HepG2 (cell line): ENCODE measurements at regions not wholly inside any gene's neighbourhood (a gene's known extent, or its start where the extent isn't known, plus 50 kb on each side); places are given as distances from the start of the nearest gene placed in this dataset.

ENCODE experiments used
- ATAC-seq: fragments of 200-7000 bp; cut with Tn5 transposase; 3 replicates; pipeline ENCODE4 v1.9.1; 2020; ENCODE audit warnings: mild to moderate bottlenecking, moderate library complexity
- BruUV-seq: library from RNA; stranded (reverse); fragments of 400-500 nt; replicated peaks from 2 replicates; lab custom pipeline; 2021; lab: Mats Ljungman, UMichigan
- CTCF ChIA-PET: fragments of 300-600 bp; formaldehyde crosslinking; extraction: SDS; loops from one replicate; lab custom pipeline; 2021; ENCODE audit warnings: low total read pairs, inconsistent platforms, low intra/inter-chr PET ratio; lab: Yijun Ruan, JAX
- POLR2A ChIA-PET: fragments of 350-600 bp; sonication (Branson Sonifier 250); formaldehyde crosslinking; loops from one replicate; lab custom pipeline; 2020; ENCODE audit warnings: antibody characterized with exemption, inconsistent platforms; lab: Yijun Ruan, JAX
- DNase-seq: peaks from one replicate; pipeline ENCODE4 v3.0.0-alpha.2; 2015; ENCODE audit warnings: low spot score
- FAIRE-seq: peaks from 3 replicates; lab custom pipeline; 2011; peaks lifted over from hg19 to GRCh38; lab: Jason Lieb, UNC
- H2AFZ ChIP-seq: one replicate; pipeline ENCODE4 v1.6.1; 2011; ENCODE audit warnings: low read length, inconsistent platforms
- H3K27ac ChIP-seq: fragments of 300-600 bp; 3 replicates; pipeline ENCODE4 v1.8.0; 2011; ENCODE audit warnings: mixed run types, mild to moderate bottlenecking, mixed read lengths, low read length, inconsistent platforms; ENCODE audit not compliant: insufficient read depth; ENCODE audit errors: extremely low read length
- H3K27me3 ChIP-seq, 2 experiments: fragments of 200-600 bp in 1 of 2; 2 replicates in 1 of 2; 3 replicates in 1 of 2; pipeline versions ENCODE4 v1.6.0 to v1.8.0; 2011; ENCODE audit warnings: low read length in 2 of 2, mild to moderate bottlenecking in 2 of 2, moderate library complexity in 2 of 2, inconsistent platforms in 1 of 2; ENCODE audit not compliant: insufficient read depth in 2 of 2, control insufficient read depth in 1 of 2
- H3K36me3 ChIP-seq, 2 experiments: fragments of 200-600 bp in 1 of 2; replicated peaks in 1 of 2; 2 replicates in 1 of 2; 3 replicates in 1 of 2; pipeline versions ENCODE4 v1.5.1 to v1.8.0; 2011; ENCODE audit warnings: low read length in 2 of 2, inconsistent platforms in 1 of 2; ENCODE audit not compliant: insufficient read depth in 2 of 2, control insufficient read depth in 1 of 2
- H3K4me1 ChIP-seq: 2 replicates; pipeline ENCODE4 v1.5.1; 2012; ENCODE audit warnings: low read length, inconsistent platforms; ENCODE audit not compliant: insufficient read depth
- H3K4me2 ChIP-seq: 2 replicates; pipeline ENCODE4 v1.6.0; 2011; ENCODE audit warnings: low read depth, low read length, inconsistent platforms
- H3K4me3 ChIP-seq, 3 experiments: fragments of 200-600 bp in 1 of 3; sonication (generic), shearing (Covaris generic) in 1 of 3; replicated peaks in 1 of 3; 2 replicates each; pipeline ENCODE4 v1.5.1; 2011 to 2016; ENCODE audit warnings: low read length in 3 of 3, inconsistent platforms in 2 of 3, low read depth in 2 of 3, mild to moderate bottlenecking in 2 of 3, control low read depth in 1 of 3, mixed read lengths in 1 of 3; ENCODE audit not compliant: insufficient read depth in 1 of 3
- H3K79me2 ChIP-seq: one replicate; pipeline ENCODE4 v1.6.1; 2011; ENCODE audit warnings: low read length, inconsistent platforms; ENCODE audit not compliant: insufficient read depth
- H3K9ac ChIP-seq: 2 replicates; pipeline ENCODE4 v1.6.0; 2011; ENCODE audit warnings: mild to moderate bottlenecking, low read depth, low read length, inconsistent platforms; ENCODE audit not compliant: insufficient read depth
- H3K9me3 ChIP-seq: 2 replicates; pipeline ENCODE4 v1.5.1; 2012; ENCODE audit warnings: mild to moderate bottlenecking, low read length
- H4K20me1 ChIP-seq: 2 replicates; pipeline ENCODE4 v1.6.0; 2011; ENCODE audit warnings: inconsistent platforms, mild to moderate bottlenecking, low read length, moderate library complexity; ENCODE audit not compliant: insufficient read depth
- ASH2L ChIP-seq: fragments of 300-600, 200-600 bp; sonication (generic); IDR thresholded peaks from 2 replicates; pipeline ENCODE4 v1.7.0; 2017; ENCODE audit warnings: low read depth, mild to moderate bottlenecking, moderate library complexity, mixed read lengths, low read length; ENCODE audit not compliant: insufficient read length
- ATF6 ChIP-seq: sonication (generic); formaldehyde crosslinking; conservative IDR thresholded peaks from 2 replicates; pipeline ENCODE4 v1.4.0; 2020; ENCODE audit warnings: missing genetic modification reagents
- EHMT2 ChIP-seq: fragments of 200-600 bp; sonication (generic); IDR thresholded peaks from 2 replicates; pipeline ENCODE4 v1.7.0; 2017; ENCODE audit warnings: antibody characterized with exemption, low read depth, low read length, borderline replicate concordance
- FOSL2 ChIP-seq: sonication (generic); formaldehyde crosslinking; IDR thresholded peaks from 2 replicates; pipeline ENCODE4 v1.4.0; 2020; ENCODE audit warnings: missing genetic modification reagents
- HDAC6 ChIP-seq: fragments of 200-600 bp; sonication (generic); IDR thresholded peaks from 2 replicates; pipeline ENCODE4 v1.7.0; 2017; ENCODE audit warnings: mild to moderate bottlenecking, antibody characterized with exemption, low read length, low read depth
- KLF15 ChIP-seq: sonication (generic); formaldehyde crosslinking; IDR thresholded peaks from 2 replicates; pipeline ENCODE4 v1.8.1; 2023; ENCODE audit warnings: borderline replicate concordance, mild to moderate bottlenecking, inconsistent platforms, missing genetic modification reagents, mixed read lengths
- MED1 ChIP-seq: sonication (generic); formaldehyde crosslinking; IDR thresholded peaks from 2 replicates; pipeline ENCODE4 v1.4.0; 2020; ENCODE audit warnings: missing genetic modification reagents
- NFATC3 ChIP-seq: sonication (generic); formaldehyde crosslinking; IDR thresholded peaks from 2 replicates; pipeline ENCODE4 v1.5.1; 2020; ENCODE audit warnings: mild to moderate bottlenecking, missing genetic modification reagents
- REL ChIP-seq: sonication (generic); formaldehyde crosslinking; conservative IDR thresholded peaks from 2 replicates; pipeline ENCODE4 v1.8.0; 2022; ENCODE audit warnings: mild to moderate bottlenecking, missing genetic modification reagents, moderate library complexity
- TFDP1 ChIP-seq: IDR thresholded peaks from 2 replicates; pipeline ENCODE4 v1.6.1; 2016; ENCODE audit warnings: missing compliant biosample characterization, missing genetic modification reagents, borderline replicate concordance
- ZC3H4 ChIP-seq: sonication (generic); formaldehyde crosslinking; IDR thresholded peaks from 2 replicates; pipeline ENCODE4 v1.4.0; 2020; ENCODE audit warnings: missing genetic modification reagents, borderline replicate concordance
- ZKSCAN5 ChIP-seq: sonication (generic); formaldehyde crosslinking; IDR thresholded peaks from 2 replicates; pipeline ENCODE4 v1.5.1; 2020; ENCODE audit warnings: mild to moderate bottlenecking, missing genetic modification reagents
- ZNF260 ChIP-seq: sonication (generic); formaldehyde crosslinking; IDR thresholded peaks from 2 replicates; pipeline ENCODE4 v1.4.0; 2020; ENCODE audit warnings: missing genetic modification reagents, low read depth, mild to moderate bottlenecking, borderline replicate concordance
- ZNF326 ChIP-seq: sonication (generic); formaldehyde crosslinking; IDR thresholded peaks from 2 replicates; pipeline ENCODE4 v1.4.0; 2020; ENCODE audit warnings: missing genetic modification reagents, borderline replicate concordance
- ZNF577 ChIP-seq: sonication (generic); formaldehyde crosslinking; IDR thresholded peaks from 2 replicates; pipeline ENCODE4 v1.4.0; 2020; ENCODE audit warnings: mild to moderate bottlenecking, low read depth, missing genetic modification reagents, borderline replicate concordance
- ZNF777 ChIP-seq: sonication (generic); formaldehyde crosslinking; IDR thresholded peaks from 2 replicates; pipeline ENCODE4 v1.4.0; 2020; ENCODE audit warnings: missing genetic modification reagents
- WGBS: methylation state at CpG from one replicate; pipeline ENCODE4 v1.1.6; 2017; ENCODE audit warnings: low lambda C conversion rate; 5-methylcytosine and 5-hydroxymethylcytosine counted together
- in situ Hi-C: cut with HindIII; loops from 2 replicates; pipeline ENCODE4 v1.10.0; 2017; ENCODE audit warnings: low pct_unique_long_range_greater_than_20kb; ENCODE audit not compliant: extremely low pct_ligation_motif_present
- intact Hi-C: fragments of 100-400 bp; cut with micrococcal nuclease; formaldehyde crosslinking; loops from one replicate; pipeline ENCODE4 v1.10.0; 2022; ENCODE audit not compliant: unreplicated experiment
- TF ChIP-seq, protein P1 (sequence below): IDR thresholded peaks from 2 replicates; pipeline ENCODE4 v1.6.1; 2012; ENCODE audit warnings: inconsistent platforms

GRCh38 chr2:16125614-16126516 is 185.5 kb downstream of the MYCN start (continued):
- no peak for TF ChIP-seq ZKSCAN5
- no peak for TF ChIP-seq HDAC6
- no peak for TF ChIP-seq ASH2L
- no peak for TF ChIP-seq ZNF577 (CRISPR knock-in tag)
- TF ChIP-seq EHMT2 = no peak
- no peak for TF ChIP-seq NFATC3 (CRISPR knock-in tag)
- no peak for TF ChIP-seq KLF15 (CRISPR knock-in tag)
- TF ChIP-seq FOSL2 = no peak
- TF ChIP-seq TFDP1 (CRISPR knock-in tag) = no peak

- in situ Hi-C loops = no loop called here
- ATAC-seq = no peak
- no peak overlapping the region for H3K4me2 ChIP-seq
- peaks cover 6% of the 10 kb centered on the region; the same call in 1 of the 2 replicates for H3K9me3 ChIP-seq
- no peak for FAIRE-seq
- 49% methylated on average over 7 of the region's 8 CpGs for WGBS
- H3K4me3 ChIP-seq = no peak overlapping the region
- H3K9ac ChIP-seq = no peak overlapping the region
- H3K27me3 ChIP-seq = peaks cover 0 to 9% of the 10 kb centered on the region in 2 experiments; a peak in 3 of 5 replicates
- H4K20me1 ChIP-seq = no peaks in the 10 kb centered on the region
- H3K79me2 ChIP-seq = no peaks in the 10 kb centered on the region
- H3K36me3 ChIP-seq = no peaks in the 10 kb centered on the region
- H3K4me1 ChIP-seq = peaks cover 15% of the 10 kb centered on the region
- ChIA-PET POLR2A (interaction anchor here (1.2 kb wide), 1 partner anchor 10 kb away, joined by 5 read pairs; no protein-coding TSS in a partner anchor), CTCF (no interaction called here)
- no peak overlapping the region for H2AFZ ChIP-seq
- intact Hi-C loops = no loop called here
- TF ChIP-seq ZNF260 (CRISPR knock-in tag) = no peak
- TF ChIP-seq ZC3H4 (CRISPR knock-in tag) = no peak
- TF ChIP-seq REL (CRISPR knock-in tag) = no peak
- TF ChIP-seq ZNF326 (CRISPR knock-in tag) = no peak
- no peak for TF ChIP-seq ATF6
- no peak for TF ChIP-seq ZNF777 (CRISPR knock-in tag)
- no peak for TF ChIP-seq MED1
- TF ChIP-seq, protein P1, sequence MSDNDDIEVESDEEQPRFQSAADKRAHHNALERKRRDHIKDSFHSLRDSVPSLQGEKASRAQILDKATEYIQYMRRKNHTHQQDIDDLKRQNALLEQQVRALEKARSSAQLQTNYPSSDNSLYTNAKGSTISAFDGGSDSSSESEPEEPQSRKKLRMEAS = no peak
- H3K27ac ChIP-seq = no peak overlapping the region
- BruUV-seq = no TSS peak
- DNase-seq = no peak
Measured at GRCh38 chr2:16124881-16125613, 184.7 kb downstream of the MYCN start.
